Panc1 (cell line): ENCODE measurements at regions not wholly inside any gene's neighbourhood (a gene's known extent, or its start where the extent isn't known, plus 50 kb on each side); places are given as distances from the start of the nearest gene placed in this dataset.

Experiments
- CTCF ChIP-seq: fragments of 450-650 bp; IDR thresholded peaks from 2 replicates; pipeline ENCODE4 v1.5.1; 2017; ENCODE audit warnings: mild to moderate bottlenecking
- POLR2AphosphoS5 ChIP-seq: IDR thresholded peaks from 2 replicates; pipeline ENCODE4 v1.6.1; 2012; ENCODE audit warnings: mild to moderate bottlenecking, low read depth, low read length, moderate library complexity
- REST ChIP-seq, 2 experiments: IDR thresholded peaks; 2 replicates each; pipeline ENCODE4 v1.6.1; 2011 to 2012; ENCODE audit warnings: low read depth in 2 of 2, control low read depth in 1 of 2, low read length in 1 of 2, mild to moderate bottlenecking in 1 of 2, moderate library complexity in 1 of 2; ENCODE audit not compliant: insufficient read depth in 1 of 2
- TCF7L2 ChIP-seq: IDR thresholded peaks from 2 replicates; pipeline ENCODE4 v1.6.1; 2011; ENCODE audit warnings: mild to moderate bottlenecking, low read depth, low read length, inconsistent platforms

DNA sequence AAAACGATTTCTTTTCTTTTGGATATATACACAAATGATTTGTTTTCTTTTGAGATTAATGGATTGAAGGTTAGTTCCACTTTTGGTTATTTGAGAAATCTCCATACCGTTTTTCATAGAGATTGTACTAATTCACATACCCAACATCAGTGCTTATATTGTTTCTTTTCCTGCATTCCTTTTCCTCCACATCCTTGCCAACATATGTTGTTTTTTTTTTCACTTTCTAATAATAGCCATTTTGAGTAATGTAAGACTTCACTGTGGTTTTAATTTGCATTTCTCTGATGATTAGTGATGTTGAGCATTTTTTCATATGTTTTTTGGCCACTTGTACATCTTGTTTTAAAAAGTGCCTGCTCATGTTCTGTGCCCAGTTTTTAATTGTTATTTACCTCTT lies 846.4 kb upstream of the EYS start:
- no peak for TF ChIP-seq CTCF
- TF ChIP-seq REST (IDR thresholded peaks at IDR 0.05; ENCODE audit: insufficient read depth in 1 of 2, low read depth in 2 of 2, low read length in 1 of 2): no peak
- no peak for TF ChIP-seq POLR2AphosphoS5
- no peak for TF ChIP-seq TCF7L2
